ENCODE measurements at regions not wholly inside any gene's neighbourhood (a gene's known extent, or its start where the extent isn't known, plus 50 kb on each side); places are given as distances from the start of the nearest gene placed in this dataset.
"Not testable (repeated sequence)": the region's sequence is repeated elsewhere in the genome, so short reads cannot be mapped to it uniquely, and the experiment has no call there.

GRCh38 chr12:23245186-23245585, 620.2 kb downstream of the ETNK1 start:
- DNase-seq (no peak), ATAC-seq (ENCODE audit: low read depth) (no peak)
- ChIA-PET POLR2A (no interaction called here), CTCF (no interaction called here)
- Histone ChIP-seq H2AFZ (ENCODE audit: insufficient read depth, low read depth, low read length, poor library complexity, severe bottlenecking) (no peak overlapping the region), H3K79me2 (ENCODE audit: control insufficient read depth, insufficient read depth, low read length) (no peaks in the 10 kb centered on the region), H3K9ac (ENCODE audit: low read length) (no peak overlapping the region), H3K27ac (ENCODE audit: low read length in 2 of 2) (no peak overlapping the region), H3K4me3 (ENCODE audit: control extremely low read depth in 1 of 5, extremely low read depth in 1 of 5, insufficient read depth in 1 of 5, low read depth in 2 of 5, low read length in 4 of 5) (no peak overlapping the region), H3K36me3 (replicated peaks in 1 of 2; ENCODE audit: control extremely low read depth in 1 of 2, control insufficient read depth in 1 of 2, extremely low read depth in 1 of 2, insufficient read depth in 2 of 2, low read length in 1 of 2) (no peaks in the 10 kb centered on the region), H3K27me3 (replicated peaks in 1 of 4; ENCODE audit: control extremely low read depth in 1 of 4, control insufficient read depth in 3 of 4, insufficient read depth in 4 of 4, low read length in 3 of 4) (no peaks in the 10 kb centered on the region), H3K4me2 (replicated peaks; ENCODE audit: low read depth, low read length, poor library complexity, severe bottlenecking) (no peak overlapping the region), H4K20me1 (ENCODE audit: control insufficient read depth, insufficient read depth, low read length, poor library complexity, severe bottlenecking) (no peaks in the 10 kb centered on the region), H3K4me1 (ENCODE audit: control insufficient read depth in 2 of 2, insufficient read depth in 2 of 2, low read length in 2 of 2) (no peaks in the 10 kb centered on the region), H3K9me3 (ENCODE audit: control extremely low read depth in 1 of 3, control insufficient read depth in 2 of 3, insufficient read depth in 1 of 3, low read length in 2 of 3) (no peaks in the 10 kb centered on the region)
- peaks cover 3% of the 10 kb centered on the region for H3K27me3 Mint-ChIP-seq
- TF ChIP-seq CTCF (IDR thresholded peaks at IDR 0.05) (no peak), EZH2 (IDR thresholded peaks at IDR 0.05; ENCODE audit: borderline replicate concordance, insufficient read depth, low read depth, low read length, poor library complexity, severe bottlenecking) (no peak)
- intact Hi-C loops (cut with micrococcal nuclease) = no loop called here
- no peaks in the 10 kb centered on the region for H3K9me3 Mint-ChIP-seq (ENCODE audit: insufficient read depth)
- no peak overlapping the region for H3K27ac Mint-ChIP-seq
- no peak overlapping the region for H3K4me3 Mint-ChIP-seq
- no CpG with 5 or more reads among the region's 2 CpGs for WGBS (ENCODE audit: insufficient coverage)
- H3K4me1 Mint-ChIP-seq = no peaks in the 10 kb centered on the region

- DNase-seq (no peak), ATAC-seq (ENCODE audit: low read depth) (no peak)
- Histone ChIP-seq H3K27me3 (replicated peaks in 1 of 4; ENCODE audit: control extremely low read depth in 1 of 4, control insufficient read depth in 3 of 4, insufficient read depth in 4 of 4, low read length in 3 of 4) (no peaks in the 10 kb centered on the region), H3K27ac (ENCODE audit: low read length in 2 of 2) (no peak overlapping the region), H3K9ac (ENCODE audit: low read length) (no peak overlapping the region), H3K4me1 (ENCODE audit: control insufficient read depth in 2 of 2, insufficient read depth in 2 of 2, low read length in 2 of 2) (no peaks in the 10 kb centered on the region), H4K20me1 (ENCODE audit: control insufficient read depth, insufficient read depth, low read length, poor library complexity, severe bottlenecking) (no peaks in the 10 kb centered on the region), H3K9me3 (ENCODE audit: control extremely low read depth in 1 of 3, control insufficient read depth in 2 of 3, insufficient read depth in 1 of 3, low read length in 2 of 3) (no peaks in the 10 kb centered on the region), H3K79me2 (ENCODE audit: control insufficient read depth, insufficient read depth, low read length) (no peaks in the 10 kb centered on the region), H3K4me3 (ENCODE audit: control extremely low read depth in 1 of 5, extremely low read depth in 1 of 5, insufficient read depth in 1 of 5, low read depth in 2 of 5, low read length in 4 of 5) (no peak overlapping the region), H3K4me2 (replicated peaks; ENCODE audit: low read depth, low read length, poor library complexity, severe bottlenecking) (no peak overlapping the region), H2AFZ (ENCODE audit: insufficient read depth, low read depth, low read length, poor library complexity, severe bottlenecking) (no peak overlapping the region), H3K36me3 (replicated peaks in 1 of 2; ENCODE audit: control extremely low read depth in 1 of 2, control insufficient read depth in 1 of 2, extremely low read depth in 1 of 2, insufficient read depth in 2 of 2, low read length in 1 of 2) (no peaks in the 10 kb centered on the region)
- H3K4me1 Mint-ChIP-seq = no peaks in the 10 kb centered on the region
- H3K27ac Mint-ChIP-seq = no peak overlapping the region
- ChIA-PET CTCF (no interaction called here), POLR2A (no interaction called here)
- TF ChIP-seq EZH2 (IDR thresholded peaks at IDR 0.05; ENCODE audit: borderline replicate concordance, insufficient read depth, low read depth, low read length, poor library complexity, severe bottlenecking) = no peak
- no peak for TF ChIP-seq CTCF (IDR thresholded peaks at IDR 0.05)
- H3K9me3 Mint-ChIP-seq (ENCODE audit: insufficient read depth) = no peaks in the 10 kb centered on the region
- H3K27me3 Mint-ChIP-seq = peaks cover 13% of the 10 kb centered on the region
- intact Hi-C loops (cut with micrococcal nuclease) = no loop called here
- WGBS (ENCODE audit: insufficient coverage) = 83% methylated on average over 4 of the region's 4 CpGs
- no peak overlapping the region for H3K4me3 Mint-ChIP-seq
Observed at GRCh38 chr12:23253191-23253590, 628.2 kb downstream of the ETNK1 start.

GRCh38 chr12:23253910-23254309, 628.9 kb downstream of the ETNK1 start:
- peaks cover 13% of the 10 kb centered on the region for H3K27me3 Mint-ChIP-seq
- POLR2A ChIA-PET; H3K9ac ChIP-seq (ENCODE audit: low read length); H3K27me3 ChIP-seq (replicated peaks in 1 of 4; ENCODE audit: control extremely low read depth in 1 of 4, control insufficient read depth in 3 of 4, insufficient read depth in 4 of 4, low read length in 3 of 4); H4K20me1 ChIP-seq (ENCODE audit: control insufficient read depth, insufficient read depth, low read length, poor library complexity, severe bottlenecking); DNase-seq; CTCF ChIA-PET; H3K27ac Mint-ChIP-seq; H3K4me3 Mint-ChIP-seq; H3K9me3 ChIP-seq (ENCODE audit: control extremely low read depth in 1 of 3, control insufficient read depth in 2 of 3, insufficient read depth in 1 of 3, low read length in 2 of 3); H3K4me1 ChIP-seq (ENCODE audit: control insufficient read depth in 2 of 2, insufficient read depth in 2 of 2, low read length in 2 of 2); intact Hi-C loops (cut with micrococcal nuclease); H3K36me3 ChIP-seq (replicated peaks in 1 of 2; ENCODE audit: control extremely low read depth in 1 of 2, control insufficient read depth in 1 of 2, extremely low read depth in 1 of 2, insufficient read depth in 2 of 2, low read length in 1 of 2); H3K27ac ChIP-seq (ENCODE audit: low read length in 2 of 2); ATAC-seq (ENCODE audit: low read depth); H2AFZ ChIP-seq (ENCODE audit: insufficient read depth, low read depth, low read length, poor library complexity, severe bottlenecking); H3K4me1 Mint-ChIP-seq; H3K9me3 Mint-ChIP-seq (ENCODE audit: insufficient read depth); H3K79me2 ChIP-seq (ENCODE audit: control insufficient read depth, insufficient read depth, low read length); H3K4me3 ChIP-seq (ENCODE audit: control extremely low read depth in 1 of 5, extremely low read depth in 1 of 5, insufficient read depth in 1 of 5, low read depth in 2 of 5, low read length in 4 of 5); H3K4me2 ChIP-seq (replicated peaks; ENCODE audit: low read depth, low read length, poor library complexity, severe bottlenecking): not testable (repeated sequence)
- 75% methylated on average over 2 of the region's 6 CpGs for WGBS (ENCODE audit: insufficient coverage)

All from B cell (primary cell).